ENCODE measurements at regions not wholly inside any gene's neighbourhood (a gene's known extent, or its start where the extent isn't known, plus 50 kb on each side); places are given as distances from the start of the nearest gene placed in this dataset.

DNA sequence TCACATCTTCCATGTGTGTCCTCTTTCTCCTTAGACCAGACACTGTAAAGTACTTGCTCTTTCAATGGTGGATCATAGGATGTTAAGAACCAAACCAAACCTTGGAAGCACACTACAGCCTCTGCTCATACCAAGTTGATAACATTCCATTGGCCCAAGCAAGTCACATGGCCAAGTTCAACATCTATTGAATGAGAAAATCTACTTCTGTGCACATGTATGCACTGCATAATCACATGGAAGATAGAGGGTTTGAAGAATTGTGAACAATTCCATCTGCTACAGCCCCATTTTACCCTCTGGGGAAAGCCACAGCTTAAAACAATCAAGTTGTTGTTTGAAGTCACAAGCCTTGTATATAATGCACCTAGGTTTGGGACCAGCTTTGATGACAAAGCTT lies 68.2 kb downstream of the MFAP3 start:
- DNase-seq: no peak

DNA sequence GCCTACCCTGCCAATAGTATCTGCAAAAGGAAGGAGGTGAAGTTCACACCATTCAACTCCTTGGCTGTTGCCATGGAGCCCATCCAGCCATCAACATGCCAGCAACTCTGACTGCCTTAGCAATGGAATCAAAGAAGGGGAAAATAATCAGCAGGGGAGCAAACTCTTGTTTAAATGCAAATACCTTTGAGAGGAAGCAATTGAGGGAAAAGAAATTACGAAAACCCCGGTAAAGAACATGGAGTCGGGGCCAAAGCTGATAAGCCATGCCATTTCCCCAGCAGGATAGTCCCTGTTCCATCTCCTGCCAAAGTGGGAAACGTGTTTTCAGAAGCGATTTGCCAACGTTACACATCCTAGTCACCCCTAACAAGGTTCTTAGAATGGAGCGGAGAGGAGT lies 69.0 kb downstream of the MFAP3 start:
- DNase-seq: no peak

DNA sequence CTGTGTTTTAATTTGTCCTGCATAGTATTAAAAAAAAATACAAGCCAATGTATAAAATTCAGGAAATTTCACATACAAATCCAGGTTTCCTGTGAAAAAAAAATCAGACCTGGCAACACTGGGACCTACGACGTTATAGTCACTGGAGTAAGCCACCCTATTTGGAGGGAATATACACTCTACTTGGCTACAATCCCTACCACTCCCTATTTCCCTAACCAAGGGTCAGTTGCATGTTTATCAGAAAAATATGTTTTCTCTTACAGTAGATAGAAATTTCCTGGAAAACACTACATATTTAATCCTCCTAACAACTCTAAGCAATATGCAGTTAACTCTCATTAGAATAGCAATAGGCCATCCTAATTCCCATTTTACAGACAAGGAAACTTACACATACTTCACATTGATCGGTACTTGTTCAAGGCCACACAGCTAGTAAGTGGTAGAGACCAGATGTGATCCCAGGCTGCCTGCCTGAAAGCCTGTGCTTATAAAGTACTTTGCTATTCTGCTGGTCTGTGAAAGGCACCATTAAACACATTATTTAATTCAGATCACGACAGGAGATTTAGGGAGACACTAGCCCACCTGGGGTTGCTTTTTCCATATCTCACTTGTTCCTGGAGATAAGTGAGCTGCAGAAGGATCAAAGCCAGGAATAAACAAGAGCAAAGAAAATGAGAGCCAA lies 70.8 kb downstream of the MFAP3 start:
- peak; percentile 37 for DNase-seq

GRCh38 chr5:154110107-154110453 lies 71.3 kb downstream of the MFAP3 start:
- DNase-seq: no peak

- no peak for DNase-seq
These were observed 71.9 kb downstream of the MFAP3 start for GRCh38 chr5:154110716-154111115.

DNA sequence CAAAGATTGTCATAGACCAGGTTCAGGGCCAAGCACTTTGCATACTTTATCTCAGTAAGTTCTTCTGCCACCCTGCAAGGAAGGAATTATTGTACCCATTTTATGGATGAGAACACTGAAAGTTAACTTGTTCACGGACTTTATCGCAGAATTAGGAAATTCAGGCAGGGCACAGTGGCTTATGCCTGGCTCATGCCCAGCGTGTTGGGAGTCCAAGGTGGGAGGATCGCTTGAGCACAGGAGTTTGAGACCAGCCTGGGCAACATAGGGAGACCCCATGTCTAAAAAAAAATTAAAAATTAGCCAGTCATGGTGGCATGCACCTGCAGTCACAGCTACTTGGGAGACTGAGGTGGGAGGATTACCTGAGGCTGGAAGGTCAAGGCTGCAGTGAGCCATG lies 72.4 kb downstream of the MFAP3 start:
- no peak for DNase-seq

DNA sequence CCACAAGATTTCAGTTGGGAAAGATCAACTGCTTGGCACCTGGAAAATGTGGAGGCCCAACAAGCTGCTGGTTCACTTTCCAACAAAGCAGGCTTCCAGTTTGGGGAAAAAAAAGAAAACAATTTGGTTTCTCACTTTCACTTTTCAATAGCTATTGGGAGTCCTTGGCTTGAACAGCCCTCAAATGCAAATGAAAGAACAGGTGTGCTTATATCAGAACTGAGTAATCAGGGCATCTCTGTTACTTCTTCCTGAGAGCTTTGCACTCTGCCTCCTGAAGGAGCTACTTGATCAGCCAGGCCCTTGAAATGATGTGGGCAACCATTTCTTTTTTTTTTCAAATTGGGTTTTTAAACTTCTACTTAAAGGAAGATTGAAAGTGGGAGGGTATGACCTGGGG lies 73.5 kb downstream of the MFAP3 start:
- DNase-seq: no peak

GRCh38 chr5:154115291-154115690 lies 75.2 kb upstream of the GALNT10 start:
- no peak for DNase-seq

DNA sequence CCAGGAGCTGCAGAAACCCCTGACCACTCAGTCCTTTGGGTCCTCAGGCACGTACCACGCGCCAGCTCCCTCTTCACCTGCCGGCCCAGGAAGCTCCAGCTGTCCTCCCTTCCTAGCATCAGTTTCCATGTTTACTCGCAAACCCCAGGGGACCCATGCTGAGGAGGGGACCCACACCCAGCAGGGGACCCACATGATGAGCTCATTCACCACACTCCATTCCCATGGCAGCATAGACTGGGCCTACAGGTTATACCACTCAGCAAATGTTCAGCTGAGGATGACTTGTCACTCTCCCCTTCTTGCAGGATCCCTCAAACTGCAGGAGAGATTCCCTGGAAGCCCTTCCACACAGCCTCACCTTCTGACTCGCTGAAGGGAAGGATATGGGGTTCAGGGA lies 73.5 kb upstream of the GALNT10 start:
- peak; percentile 96 for DNase-seq

- no peak for DNase-seq
These were observed 72.6 kb upstream of the GALNT10 start for GRCh38 chr5:154117930-154118329.

DNA sequence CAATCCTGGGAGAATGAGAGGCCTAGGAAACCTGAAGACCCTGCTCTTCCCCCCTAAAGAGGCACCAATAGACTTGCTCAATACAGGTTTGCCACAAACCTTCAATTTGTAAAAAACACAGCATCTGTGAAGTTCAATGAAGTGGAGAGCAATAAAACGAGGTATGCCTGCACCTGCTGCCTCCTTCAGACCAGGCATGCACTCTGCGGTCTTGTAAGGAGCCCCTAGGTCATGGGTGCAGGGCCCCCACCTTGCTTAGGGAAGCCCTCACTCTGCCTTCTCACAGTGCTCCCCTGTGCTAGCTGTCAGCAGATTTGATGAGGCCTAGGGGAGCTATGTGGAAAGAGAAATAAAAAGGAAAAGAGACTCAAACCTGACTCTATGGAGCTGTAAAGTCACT lies 72.1 kb upstream of the GALNT10 start:
- no peak for DNase-seq

- peak; percentile 36 for DNase-seq
These were observed 71.6 kb upstream of the GALNT10 start for GRCh38 chr5:154118893-154119336.

GRCh38 chr5:154129013-154129412 lies 61.5 kb upstream of the GALNT10 start:
- no peak for DNase-seq

- DNase-seq: no peak
These were observed 60.6 kb upstream of the GALNT10 start for GRCh38 chr5:154129921-154130320.

DNA sequence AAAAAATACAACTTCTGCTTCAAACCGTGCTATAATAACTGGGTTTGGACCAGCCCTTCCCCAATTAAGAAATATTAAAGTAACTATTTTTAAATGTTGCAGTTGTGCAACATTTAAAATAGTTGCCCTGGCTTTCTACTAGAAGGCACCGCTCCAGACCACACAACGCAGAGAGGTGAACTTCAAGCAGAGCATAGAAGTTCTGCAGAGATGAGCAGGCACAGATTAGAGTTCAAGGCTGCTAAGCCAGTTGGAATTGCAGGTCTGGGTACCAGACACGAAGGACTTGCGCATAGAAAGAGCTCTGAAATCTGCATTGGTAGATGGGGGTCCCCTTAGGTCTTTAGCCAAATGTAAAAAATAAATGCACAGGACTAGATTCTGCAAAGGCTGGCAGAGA lies 58.7 kb upstream of the GALNT10 start:
- DNase-seq: no peak

GRCh38 chr5:154132718-154133307 lies 57.7 kb upstream of the GALNT10 start:
- no peak for DNase-seq

DNA sequence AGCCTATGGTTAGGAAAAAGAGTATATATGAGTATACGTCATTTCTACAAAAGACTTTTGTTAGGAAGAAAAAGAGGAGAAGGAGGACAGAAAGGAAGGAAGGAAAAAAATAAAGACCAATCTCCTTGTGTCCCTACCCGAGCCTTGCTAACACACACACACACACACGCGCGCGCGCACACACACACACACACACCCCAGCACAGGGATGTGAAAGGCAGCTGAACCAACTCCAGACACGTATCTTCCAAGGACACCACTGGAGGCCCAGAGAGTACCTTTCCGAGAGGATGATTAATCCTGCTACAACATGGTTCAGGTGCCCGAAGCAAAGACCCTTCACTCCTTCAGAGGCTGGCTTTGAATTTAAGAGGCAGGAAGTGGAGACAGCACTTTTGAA lies 56.9 kb upstream of the GALNT10 start:
- no peak for DNase-seq

- no peak for DNase-seq
These were observed 56.0 kb upstream of the GALNT10 start for GRCh38 chr5:154134499-154134898.

GRCh38 chr5:154135125-154135817 lies 55.3 kb upstream of the GALNT10 start:
- DNase-seq: no peak

DNA sequence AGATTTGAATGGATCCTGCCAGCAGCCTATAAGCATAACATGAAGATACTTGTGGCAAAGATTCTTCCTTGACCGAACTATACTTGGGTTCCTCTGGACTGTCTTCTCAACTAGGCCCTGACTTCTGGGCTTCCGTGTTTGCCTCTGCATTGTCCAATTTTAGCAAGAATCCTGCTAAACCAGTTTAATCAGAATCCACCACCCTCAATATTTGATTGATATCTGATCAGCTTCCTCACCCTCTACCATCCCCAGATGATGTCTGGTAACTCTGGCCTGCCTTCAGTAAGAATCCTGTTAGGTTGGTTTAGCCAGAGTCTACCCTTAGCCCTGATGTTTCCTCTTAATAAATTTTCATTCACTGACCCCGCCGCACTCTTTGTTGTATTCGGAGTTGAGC lies 54.4 kb upstream of the GALNT10 start:
- DNase-seq: no peak

DNA sequence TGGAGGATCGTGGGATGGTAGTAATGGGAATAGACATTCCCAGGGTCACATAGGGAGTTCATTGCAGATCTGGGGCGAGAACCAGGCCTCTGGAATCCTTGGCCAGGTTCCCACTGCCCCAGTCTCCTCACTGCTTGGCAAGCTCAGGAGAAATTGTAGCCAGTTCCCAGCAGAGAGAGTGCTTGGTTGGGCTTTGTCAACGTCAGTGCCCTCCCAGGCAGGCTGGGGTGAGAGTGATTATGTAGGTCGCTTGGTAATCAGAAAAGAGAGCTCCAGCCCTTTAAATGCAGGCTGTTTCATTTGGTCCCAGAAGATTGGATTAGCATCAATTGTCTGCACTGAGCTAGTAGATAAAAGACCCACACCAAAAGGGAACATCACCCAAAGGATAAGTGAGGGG lies 51.8 kb upstream of the GALNT10 start:
- no peak for DNase-seq

GRCh38 chr5:154140381-154140780 lies 50.2 kb upstream of the GALNT10 start:
- no peak for DNase-seq

Data from NCI-H345 (cell line).